ENCODE measurements at regions not wholly inside any gene's neighbourhood (a gene's known extent, or its start where the extent isn't known, plus 50 kb on each side); places are given as distances from the start of the nearest gene placed in this dataset.

DNA sequence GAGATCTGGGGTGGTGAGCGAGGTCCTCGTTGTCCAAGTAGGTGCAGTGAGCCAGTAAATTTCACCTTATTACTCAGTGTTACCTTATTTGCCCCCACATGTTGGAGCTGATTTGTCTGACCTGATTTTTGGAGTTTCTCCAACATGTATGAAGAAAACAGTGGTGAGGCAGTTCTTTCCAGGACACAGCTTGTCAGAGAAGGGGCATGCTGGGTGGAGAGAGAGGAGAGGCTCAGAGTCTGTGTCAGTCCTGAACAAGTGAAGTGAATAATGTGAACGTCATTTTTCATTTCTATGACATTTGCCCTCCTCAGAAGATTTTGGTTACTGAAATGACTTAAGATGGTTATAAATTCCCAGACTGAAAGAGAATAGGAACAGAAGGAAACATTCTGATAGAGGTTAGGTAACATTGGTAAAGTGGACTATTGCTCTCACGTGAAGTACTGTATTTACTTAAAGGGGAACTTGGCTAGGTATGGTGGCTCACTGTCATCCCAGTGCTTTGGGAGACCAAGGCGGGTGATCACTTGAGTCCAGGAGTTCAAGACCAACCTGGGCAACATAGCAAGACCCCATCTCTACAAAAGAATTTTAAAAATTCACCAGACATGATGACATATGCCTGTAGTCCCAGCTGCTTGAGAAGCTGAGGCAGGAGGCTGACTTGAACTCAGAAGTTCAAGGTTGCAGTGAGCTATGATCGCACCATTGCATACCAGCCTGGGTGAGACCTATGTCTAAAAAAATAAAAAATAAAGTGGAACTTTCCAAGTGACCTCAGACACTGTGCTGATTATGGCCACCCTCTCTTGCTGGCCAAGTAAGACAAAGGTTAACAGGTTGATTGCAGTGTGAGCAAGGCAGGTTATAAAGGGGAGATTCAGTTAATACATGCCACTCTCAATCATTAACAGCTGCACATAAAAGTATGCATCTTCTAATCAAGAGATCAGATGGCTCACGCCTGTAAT, 184.3 kb downstream of the EDN1 start:
- TF ChIP-seq, protein P1, sequence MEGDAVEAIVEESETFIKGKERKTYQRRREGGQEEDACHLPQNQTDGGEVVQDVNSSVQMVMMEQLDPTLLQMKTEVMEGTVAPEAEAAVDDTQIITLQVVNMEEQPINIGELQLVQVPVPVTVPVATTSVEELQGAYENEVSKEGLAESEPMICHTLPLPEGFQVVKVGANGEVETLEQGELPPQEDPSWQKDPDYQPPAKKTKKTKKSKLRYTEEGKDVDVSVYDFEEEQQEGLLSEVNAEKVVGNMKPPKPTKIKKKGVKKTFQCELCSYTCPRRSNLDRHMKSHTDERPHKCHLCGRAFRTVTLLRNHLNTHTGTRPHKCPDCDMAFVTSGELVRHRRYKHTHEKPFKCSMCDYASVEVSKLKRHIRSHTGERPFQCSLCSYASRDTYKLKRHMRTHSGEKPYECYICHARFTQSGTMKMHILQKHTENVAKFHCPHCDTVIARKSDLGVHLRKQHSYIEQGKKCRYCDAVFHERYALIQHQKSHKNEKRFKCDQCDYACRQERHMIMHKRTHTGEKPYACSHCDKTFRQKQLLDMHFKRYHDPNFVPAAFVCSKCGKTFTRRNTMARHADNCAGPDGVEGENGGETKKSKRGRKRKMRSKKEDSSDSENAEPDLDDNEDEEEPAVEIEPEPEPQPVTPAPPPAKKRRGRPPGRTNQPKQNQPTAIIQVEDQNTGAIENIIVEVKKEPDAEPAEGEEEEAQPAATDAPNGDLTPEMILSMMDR (IDR thresholded peaks at IDR 0.05), result no peak
- H3K9ac ChIP-seq, result no peak overlapping the region

DNA sequence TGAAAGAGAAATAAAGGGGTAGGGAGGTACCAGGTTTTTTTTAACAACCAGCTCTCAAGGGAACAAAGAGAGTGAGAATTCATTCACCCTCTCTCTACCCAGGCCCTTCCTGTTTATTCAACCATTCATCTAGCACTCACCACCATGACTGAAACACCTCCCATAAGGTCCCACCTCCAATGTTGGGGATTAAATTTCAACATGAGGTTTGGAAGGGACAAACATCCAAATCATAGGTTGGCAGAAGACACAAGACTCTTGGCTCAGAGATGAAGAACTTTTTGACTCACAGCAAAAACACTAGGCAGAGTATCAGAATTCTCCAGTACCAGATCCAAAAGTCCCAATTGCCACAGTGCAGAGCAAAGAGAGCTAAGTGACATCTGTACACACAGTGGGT, 186.3 kb downstream of the EDN1 start:
- H3K9me3 ChIP-seq (ENCODE audit: control insufficient read depth, low read length), result no peaks in the 10 kb centered on the region
- H3K27ac ChIP-seq, result no peak overlapping the region
- no peaks in the 10 kb centered on the region for H3K79me2 ChIP-seq
- TF ChIP-seq, protein P1 (IDR thresholded peaks at IDR 0.05), result no peak
- H3K4me3 ChIP-seq (ENCODE audit: low read depth, low read length), result no peak overlapping the region
- H3K4me1 ChIP-seq, result no peaks in the 10 kb centered on the region
- no peaks in the 10 kb centered on the region for H3K36me3 ChIP-seq (ENCODE audit: control insufficient read depth, insufficient read depth, low read length)
- no peaks in the 10 kb centered on the region for H3K27me3 ChIP-seq (ENCODE audit: control insufficient read depth, insufficient read depth, low read length)
- H2AFZ ChIP-seq, result no peak overlapping the region
- H3K4me2 ChIP-seq (ENCODE audit: low read length), result no peak overlapping the region
- H3K9ac ChIP-seq, result no peak overlapping the region

More for the DNA sequence above, 184.3 kb downstream of the EDN1 start:
- H3K4me3 ChIP-seq (ENCODE audit: low read depth, low read length), result no peak overlapping the region
- no peaks in the 10 kb centered on the region for H3K27me3 ChIP-seq (ENCODE audit: control insufficient read depth, insufficient read depth, low read length)
- H3K79me2 ChIP-seq, result no peaks in the 10 kb centered on the region
- no peaks in the 10 kb centered on the region for H3K9me3 ChIP-seq (ENCODE audit: control insufficient read depth, low read length)
- H3K27ac ChIP-seq, result no peak overlapping the region
- no peak overlapping the region for H3K4me2 ChIP-seq (ENCODE audit: low read length)
- no peaks in the 10 kb centered on the region for H3K4me1 ChIP-seq
- no peak overlapping the region for H2AFZ ChIP-seq
- no peaks in the 10 kb centered on the region for H3K36me3 ChIP-seq (ENCODE audit: control insufficient read depth, insufficient read depth, low read length)

DNA sequence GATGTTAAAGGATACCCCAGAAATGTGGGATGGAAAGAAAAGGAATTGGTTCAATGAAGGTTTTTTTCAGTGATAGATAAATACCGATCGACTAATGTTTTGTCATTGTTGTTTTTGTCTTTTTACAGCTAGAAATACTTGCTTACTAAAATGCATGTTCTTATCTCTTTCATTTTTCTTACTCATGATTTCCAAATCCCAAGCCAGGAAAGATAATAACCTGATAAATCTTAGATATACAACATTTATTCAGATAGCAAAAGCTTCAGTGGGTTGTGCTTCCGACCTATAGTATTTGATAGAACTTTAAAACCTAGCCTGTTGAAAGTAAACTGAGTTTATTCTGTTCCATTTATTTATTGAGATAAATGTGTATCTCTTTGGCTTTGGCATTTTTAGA, 187.5 kb downstream of the EDN1 start:
- Histone ChIP-seq H3K4me1 (no peaks in the 10 kb centered on the region), H3K36me3 (ENCODE audit: control insufficient read depth, insufficient read depth, low read length) (no peaks in the 10 kb centered on the region), H3K4me3 (ENCODE audit: low read depth, low read length) (no peak overlapping the region), H3K9me3 (ENCODE audit: control insufficient read depth, low read length) (no peaks in the 10 kb centered on the region), H3K4me2 (ENCODE audit: low read length) (no peak overlapping the region), H3K79me2 (no peaks in the 10 kb centered on the region), H2AFZ (no peak overlapping the region), H3K27me3 (ENCODE audit: control insufficient read depth, insufficient read depth, low read length) (no peaks in the 10 kb centered on the region), H3K9ac (no peak overlapping the region), H3K27ac (no peak overlapping the region)
- TF ChIP-seq, protein P1 (IDR thresholded peaks at IDR 0.05), result no peak

DNA sequence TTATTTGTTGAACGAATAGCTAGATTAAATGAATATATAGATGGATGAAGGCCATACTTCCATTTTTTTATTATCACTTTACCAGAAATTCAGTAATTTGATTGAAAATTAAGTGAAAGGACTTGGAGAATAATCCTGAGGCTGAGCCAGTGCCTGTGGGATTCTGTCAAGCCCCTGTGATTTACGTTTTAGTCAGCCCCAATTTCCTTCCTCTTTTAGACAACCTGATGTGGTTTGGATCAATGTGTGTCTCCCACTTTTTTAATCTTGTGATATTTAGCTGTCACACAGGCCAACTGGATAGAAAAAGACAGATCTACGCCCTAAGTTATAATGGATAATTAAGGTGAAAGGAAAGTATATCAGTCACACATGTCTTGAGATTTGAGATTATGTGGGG, 188.8 kb downstream of the EDN1 start:
- Histone ChIP-seq H3K9me3 (ENCODE audit: control insufficient read depth, low read length) (no peaks in the 10 kb centered on the region), H3K27ac (no peak overlapping the region), H3K9ac (no peak overlapping the region), H3K4me3 (ENCODE audit: low read depth, low read length) (no peak overlapping the region), H3K4me2 (ENCODE audit: low read length) (no peak overlapping the region), H3K27me3 (ENCODE audit: control insufficient read depth, insufficient read depth, low read length) (no peaks in the 10 kb centered on the region), H3K4me1 (no peaks in the 10 kb centered on the region), H3K36me3 (ENCODE audit: control insufficient read depth, insufficient read depth, low read length) (no peaks in the 10 kb centered on the region), H3K79me2 (no peaks in the 10 kb centered on the region), H2AFZ (no peak overlapping the region)
- TF ChIP-seq, protein P1 (IDR thresholded peaks at IDR 0.05), result no peak
